Brain microvascular endothelial cell (primary cell): ENCODE measurements at regions not wholly inside any gene's neighbourhood (a gene's known extent, or its start where the extent isn't known, plus 50 kb on each side); places are given as distances from the start of the nearest gene placed in this dataset.

ENCODE experiments used
- DNase-seq: peaks from one replicate; pipeline ENCODE4 v3.0.0-alpha.2; 2020
- H3K27ac ChIP-seq: fragments of 250-450 bp; sonication (Bioruptor Pico); 2 replicates; pipeline ENCODE4 v1.5.1; 2020; ENCODE audit warnings: mild to moderate bottlenecking, moderate library complexity
- H3K27me3 ChIP-seq: fragments of 250-450 bp; sonication (Bioruptor Pico); replicated peaks from 2 replicates; pipeline ENCODE4 v1.5.1; 2020; ENCODE audit warnings: mild to moderate bottlenecking
- H3K36me3 ChIP-seq: fragments of 250-450 bp; sonication (Bioruptor Pico); replicated peaks from 2 replicates; pipeline ENCODE4 v1.5.1; 2020; ENCODE audit warnings: mild to moderate bottlenecking
- H3K4me3 ChIP-seq: 2 replicates; pipeline ENCODE4 v1.5.1; 2011; ENCODE audit warnings: low read depth, mild to moderate bottlenecking, control low read depth, low read length, moderate library complexity
- in situ Hi-C: cut with HindIII; loops from 2 replicates; pipeline ENCODE4 v1.10.0; 2017; ENCODE audit warnings: low sequenced_read_pairs, low pct_ligation_motif_present
- TF ChIP-seq, protein P1 (sequence below): IDR thresholded peaks from 2 replicates; pipeline ENCODE4 v1.5.1; 2011; ENCODE audit warnings: low read depth, mild to moderate bottlenecking, moderate library complexity, low read length, control low read depth, inconsistent platforms; ENCODE audit errors: missing control alignments

GRCh38 chr6:102485480-102485879, 1092.0 kb downstream of the GRIK2 start:
- no peak overlapping the region for H3K27ac ChIP-seq
- H3K36me3 ChIP-seq, result no peaks in the 10 kb centered on the region
- in situ Hi-C loops, result no loop called here
- no peak overlapping the region for H3K4me3 ChIP-seq
- DNase-seq, result no peak
- TF ChIP-seq, protein P1, sequence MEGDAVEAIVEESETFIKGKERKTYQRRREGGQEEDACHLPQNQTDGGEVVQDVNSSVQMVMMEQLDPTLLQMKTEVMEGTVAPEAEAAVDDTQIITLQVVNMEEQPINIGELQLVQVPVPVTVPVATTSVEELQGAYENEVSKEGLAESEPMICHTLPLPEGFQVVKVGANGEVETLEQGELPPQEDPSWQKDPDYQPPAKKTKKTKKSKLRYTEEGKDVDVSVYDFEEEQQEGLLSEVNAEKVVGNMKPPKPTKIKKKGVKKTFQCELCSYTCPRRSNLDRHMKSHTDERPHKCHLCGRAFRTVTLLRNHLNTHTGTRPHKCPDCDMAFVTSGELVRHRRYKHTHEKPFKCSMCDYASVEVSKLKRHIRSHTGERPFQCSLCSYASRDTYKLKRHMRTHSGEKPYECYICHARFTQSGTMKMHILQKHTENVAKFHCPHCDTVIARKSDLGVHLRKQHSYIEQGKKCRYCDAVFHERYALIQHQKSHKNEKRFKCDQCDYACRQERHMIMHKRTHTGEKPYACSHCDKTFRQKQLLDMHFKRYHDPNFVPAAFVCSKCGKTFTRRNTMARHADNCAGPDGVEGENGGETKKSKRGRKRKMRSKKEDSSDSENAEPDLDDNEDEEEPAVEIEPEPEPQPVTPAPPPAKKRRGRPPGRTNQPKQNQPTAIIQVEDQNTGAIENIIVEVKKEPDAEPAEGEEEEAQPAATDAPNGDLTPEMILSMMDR, result no peak
- H3K27me3 ChIP-seq, result no peaks in the 10 kb centered on the region

- no peak overlapping the region for H3K27ac ChIP-seq
- H3K27me3 ChIP-seq, result no peaks in the 10 kb centered on the region
- H3K36me3 ChIP-seq, result no peaks in the 10 kb centered on the region
- TF ChIP-seq, protein P1, result no peak
- in situ Hi-C loops, result no loop called here
- H3K4me3 ChIP-seq, result no peak overlapping the region
- no peak for DNase-seq
These were observed 1080.7 kb downstream of the GRIK2 start for GRCh38 chr6:102474041-102474807.

DNA sequence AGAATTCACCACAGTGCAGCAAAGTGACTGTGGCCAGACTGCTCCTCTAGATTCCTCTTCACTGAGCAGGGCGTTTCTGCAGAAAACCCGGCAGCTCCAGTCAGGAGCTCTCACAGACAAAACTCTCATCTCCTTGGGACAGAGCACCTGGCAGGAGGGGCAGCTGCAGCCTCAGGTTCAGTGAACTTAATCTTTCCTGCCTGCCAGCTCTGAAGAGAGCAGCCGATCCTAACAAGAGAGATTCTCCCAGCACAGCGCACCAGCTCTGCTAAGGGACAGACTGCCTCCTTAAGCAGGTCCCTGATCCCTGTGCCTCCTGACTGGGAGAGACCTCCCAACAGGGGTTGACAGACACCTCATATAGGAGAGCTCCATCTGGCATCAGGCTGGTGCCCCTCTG, 1065.5 kb downstream of the GRIK2 start:
- H3K27ac ChIP-seq, result no peak overlapping the region
- no peak overlapping the region for H3K4me3 ChIP-seq
- in situ Hi-C loops, result no loop called here
- TF ChIP-seq, protein P1, result no peak
- no peak for DNase-seq
- H3K36me3 ChIP-seq, result no peaks in the 10 kb centered on the region
- H3K27me3 ChIP-seq, result no peaks in the 10 kb centered on the region

DNA sequence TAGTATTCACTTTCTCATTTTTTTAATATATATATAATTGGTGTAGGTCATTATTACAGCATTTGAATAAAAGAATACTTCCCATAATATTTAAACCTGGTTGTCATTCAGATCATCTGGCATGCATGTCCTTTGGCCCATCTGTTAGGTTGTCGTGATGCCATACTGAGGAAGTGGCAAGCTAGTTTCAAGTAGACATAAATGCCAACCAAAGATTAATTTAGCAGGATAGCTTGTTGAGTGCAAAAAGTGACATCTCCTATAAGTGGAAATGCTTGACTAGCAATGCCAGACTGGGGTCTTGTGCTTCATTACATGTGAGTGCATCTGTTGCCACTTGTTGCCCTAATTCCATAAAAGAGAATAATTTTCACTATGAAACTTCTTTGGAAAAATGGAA, 1044.7 kb downstream of the GRIK2 start:
- H3K4me3 ChIP-seq, result no peak overlapping the region
- DNase-seq, result no peak
- H3K27me3 ChIP-seq, result no peaks in the 10 kb centered on the region
- no peak overlapping the region for H3K27ac ChIP-seq
- in situ Hi-C loops, result no loop called here
- TF ChIP-seq, protein P1, result no peak
- H3K36me3 ChIP-seq, result no peaks in the 10 kb centered on the region

DNA sequence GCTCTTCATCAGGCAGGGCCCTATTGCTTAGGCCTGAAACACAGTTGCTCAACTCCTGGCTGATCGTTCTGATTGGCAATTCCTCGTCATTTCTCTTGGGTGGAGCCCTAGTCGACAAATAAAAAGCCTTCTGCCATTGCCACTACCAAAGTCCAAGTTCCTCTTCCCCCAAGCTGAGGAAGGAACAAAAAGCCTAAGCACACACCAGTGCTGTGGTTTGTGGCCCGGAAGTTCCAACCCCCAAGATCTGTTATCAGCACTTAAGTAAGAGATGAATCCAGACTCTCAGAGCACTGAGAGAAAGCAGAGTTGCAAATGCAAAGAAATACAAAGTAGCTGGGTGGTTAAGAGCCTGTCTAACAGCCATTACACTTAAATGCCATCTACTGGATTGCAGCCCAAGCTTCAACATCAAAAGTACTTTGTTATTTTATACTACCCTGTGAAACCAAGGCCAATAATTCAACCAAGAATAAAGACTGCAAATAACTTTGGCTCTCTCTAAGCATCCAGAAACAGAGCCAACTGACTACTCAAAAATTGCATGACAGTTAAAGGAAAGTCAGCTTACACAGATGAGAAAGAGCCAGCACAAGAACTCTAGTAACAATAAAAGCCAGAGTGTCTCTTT, 1024.0 kb downstream of the GRIK2 start:
- H3K4me3 ChIP-seq, result no peak overlapping the region
- no peak overlapping the region for H3K27ac ChIP-seq
- DNase-seq, result no peak
- no peaks in the 10 kb centered on the region for H3K27me3 ChIP-seq
- H3K36me3 ChIP-seq, result no peaks in the 10 kb centered on the region
- in situ Hi-C loops, result no loop called here
- TF ChIP-seq, protein P1, result no peak
